Kidney epithelial cell (primary cell): ENCODE measurements at regions not wholly inside any gene's neighbourhood (a gene's known extent, or its start where the extent isn't known, plus 50 kb on each side); places are given as distances from the start of the nearest gene placed in this dataset.

Experiments
- DNase-seq: peaks from one replicate; pipeline ENCODE4 v3.0.0-alpha.2; 2010; ENCODE audit warnings: low read depth
- H3K27me3 ChIP-seq: 2 replicates; pipeline ENCODE4 v1.6.0; 2011; ENCODE audit warnings: low read length; ENCODE audit not compliant: control insufficient read depth, insufficient read depth
- H3K36me3 ChIP-seq: 2 replicates; pipeline ENCODE4 v1.5.1; 2011; ENCODE audit warnings: low read length; ENCODE audit not compliant: control insufficient read depth, insufficient read depth
- H3K4me3 ChIP-seq: 2 replicates; pipeline ENCODE4 v1.5.1; 2011; ENCODE audit warnings: low read depth, mild to moderate bottlenecking, control low read depth, low read length
- CTCF ChIP-seq: IDR thresholded peaks from 2 replicates; pipeline ENCODE4 v1.5.1; 2011; ENCODE audit warnings: mild to moderate bottlenecking, moderate library complexity, low read length, control low read depth, inconsistent platforms; ENCODE audit not compliant: insufficient read depth, poor library complexity, severe bottlenecking

DNA sequence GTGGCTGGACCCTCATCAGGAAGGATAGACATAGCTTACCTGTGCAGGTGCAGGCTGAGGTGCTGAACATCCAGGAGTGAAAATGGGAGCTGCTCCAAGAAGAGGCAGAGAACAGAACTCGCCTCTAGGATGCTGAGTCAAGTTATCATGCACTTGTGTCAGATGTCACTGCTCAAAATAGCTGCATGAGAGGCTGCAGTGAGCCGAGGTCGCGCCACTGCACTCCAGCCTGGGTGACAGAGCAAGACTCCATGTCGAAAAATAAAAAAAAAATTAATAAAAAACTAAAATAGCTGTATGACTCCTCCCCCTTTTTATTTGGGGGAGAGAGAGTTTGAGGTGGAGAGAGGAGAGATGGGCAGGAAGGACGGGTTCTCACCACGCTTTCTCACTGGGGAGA is 148.8 kb downstream of the FOXL1 start:
- no peak for TF ChIP-seq CTCF
- DNase-seq: no peak
- no peak overlapping the region for H3K4me3 ChIP-seq
- no peaks in the 10 kb centered on the region for H3K27me3 ChIP-seq
- H3K36me3 ChIP-seq: no peaks in the 10 kb centered on the region

DNA sequence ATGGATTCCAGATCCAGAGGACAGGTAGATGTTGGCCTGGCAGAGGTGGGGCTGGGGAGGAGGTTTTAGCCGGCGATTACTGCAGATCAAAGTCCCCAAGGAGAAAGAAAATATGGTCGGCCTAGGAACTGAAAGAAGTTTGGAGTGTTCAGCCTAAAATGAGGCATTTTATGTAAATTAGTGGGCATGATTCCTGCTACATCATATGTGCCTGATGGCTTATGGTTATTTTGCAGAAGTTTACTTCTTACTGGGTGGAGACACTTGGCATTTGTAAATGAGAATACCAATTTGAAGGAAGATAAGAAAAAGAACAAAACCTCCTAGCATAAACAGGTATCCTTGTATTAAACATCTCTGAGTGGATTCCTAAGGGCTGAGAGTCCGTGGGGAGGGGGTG is 149.3 kb downstream of the FOXL1 start:
- DNase-seq: no peak
- TF ChIP-seq CTCF: no peak
- H3K36me3 ChIP-seq: no peaks in the 10 kb centered on the region
- H3K4me3 ChIP-seq: no peak overlapping the region
- no peaks in the 10 kb centered on the region for H3K27me3 ChIP-seq

DNA sequence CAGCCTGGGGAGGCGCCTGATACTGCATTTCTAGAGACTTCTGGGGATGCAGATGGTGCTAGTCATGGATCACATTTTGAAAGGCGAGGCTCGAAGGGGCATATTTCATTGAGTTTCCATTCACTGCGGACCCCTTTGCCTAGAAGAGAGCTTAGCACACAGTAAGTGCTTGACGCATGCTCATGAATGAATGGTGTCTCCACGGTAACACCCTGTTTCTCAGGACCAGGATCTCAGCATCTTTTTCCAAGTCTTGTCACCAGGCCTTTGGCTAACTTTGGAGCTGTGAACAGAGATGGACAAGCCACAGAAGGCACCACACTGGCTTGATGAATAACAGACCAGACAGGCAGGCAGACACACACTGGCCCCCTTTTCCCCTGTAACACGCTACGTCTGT is 151.3 kb downstream of the FOXL1 start:
- H3K36me3 ChIP-seq: no peaks in the 10 kb centered on the region
- DNase-seq: no peak
- H3K27me3 ChIP-seq: no peaks in the 10 kb centered on the region
- TF ChIP-seq CTCF: no peak
- no peak overlapping the region for H3K4me3 ChIP-seq

GRCh38 chr16:86730086-86730485 is 151.7 kb downstream of the FOXL1 start:
- no peak for DNase-seq
- TF ChIP-seq CTCF: no peak
- Histone ChIP-seq H3K27me3 (no peaks in the 10 kb centered on the region), H3K4me3 (no peak overlapping the region), H3K36me3 (no peaks in the 10 kb centered on the region)

- TF ChIP-seq CTCF: no peak
- DNase-seq: no peak
- H3K27me3 ChIP-seq: no peaks in the 10 kb centered on the region
Observed at GRCh38 chr16:86730597-86730996, 152.2 kb downstream of the FOXL1 start.

DNA sequence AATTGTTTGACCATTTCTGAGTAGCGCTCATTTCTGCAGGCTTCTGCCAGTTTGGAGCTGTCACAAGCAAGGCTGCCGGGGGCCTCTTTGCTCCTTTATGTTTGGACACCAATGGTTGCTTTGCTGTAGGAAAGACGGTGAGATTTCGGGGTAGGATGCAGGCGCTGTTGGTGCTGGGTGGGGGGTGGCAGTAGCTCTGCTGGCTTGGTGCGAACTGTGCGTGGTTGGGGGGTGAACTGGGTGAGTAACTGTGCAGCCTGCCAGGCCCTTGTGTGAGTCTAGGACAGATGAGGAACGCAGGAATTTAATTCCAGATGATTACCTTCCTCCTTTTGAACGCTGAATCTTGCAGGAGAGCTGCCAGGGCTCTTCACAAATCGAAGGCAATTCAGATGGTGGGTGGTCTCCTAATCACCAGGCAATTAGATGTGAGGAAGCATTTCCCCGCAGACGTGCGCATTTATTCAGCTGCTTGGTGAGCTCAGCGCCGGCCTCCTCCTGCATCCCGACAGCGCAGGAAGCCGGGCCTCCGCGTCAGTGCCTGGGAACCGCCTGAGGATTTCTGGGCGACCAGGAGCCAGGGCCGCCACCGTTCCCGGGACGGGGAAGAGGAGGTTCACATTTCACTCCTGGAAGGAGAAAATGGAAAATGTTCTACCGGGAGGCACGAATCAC is 154.4 kb downstream of the FOXL1 start:
- H3K27me3 ChIP-seq: no peaks in the 10 kb centered on the region
- H3K4me3 ChIP-seq: no peak overlapping the region
- H3K36me3 ChIP-seq: no peaks in the 10 kb centered on the region
- no peak for DNase-seq
- TF ChIP-seq CTCF: no peak

More at GRCh38 chr16:86730597-86730996, 152.2 kb downstream of the FOXL1 start:
- Histone ChIP-seq H3K4me3 (no peak overlapping the region), H3K36me3 (no peaks in the 10 kb centered on the region)
